Keratinocyte (primary cell): ENCODE measurements at regions not wholly inside any gene's neighbourhood (a gene's known extent, or its start where the extent isn't known, plus 50 kb on each side); places are given as distances from the start of the nearest gene placed in this dataset.

Experiments used
- CTCF ChIP-seq, 3 experiments: IDR thresholded peaks in 1 of 3; conservative IDR thresholded peaks in 1 of 3; optimal IDR thresholded peaks in 1 of 3; 2 replicates in 2 of 3; 3 replicates in 1 of 3; pipeline versions ENCODE3 to v1.5.1; 2011; ENCODE audit warnings: low read length in 3 of 3, mild to moderate bottlenecking in 3 of 3, moderate library complexity in 2 of 3, control low read depth in 1 of 3, inconsistent platforms in 1 of 3; ENCODE audit not compliant: insufficient read depth in 2 of 3; ENCODE audit errors: extremely low read depth in 1 of 3
- EZH2 ChIP-seq: IDR thresholded peaks from one replicate; pipeline ENCODE4 v1.6.1; 2012; ENCODE audit warnings: inconsistent platforms, mild to moderate bottlenecking, low read length, moderate library complexity

- TF ChIP-seq CTCF (optimal IDR thresholded peaks at IDR 0.05 in 1 of 3, IDR thresholded peaks at IDR 0.05 in 1 of 3, conservative IDR thresholded peaks at IDR 0.05 in 1 of 3; ENCODE audit: extremely low read depth in 1 of 3, insufficient read depth in 2 of 3, low read length in 3 of 3) (no peak), EZH2 (no peak)
Measured at GRCh38 chr11:45518141-45518832, 147.1 kb downstream of the CHST1 start.
